HepG2 (cell line): ENCODE measurements at regions not wholly inside any gene's neighbourhood (a gene's known extent, or its start where the extent isn't known, plus 50 kb on each side); places are given as distances from the start of the nearest gene placed in this dataset.

Source experiments
- IRF9 ChIP-seq: sonication (generic); formaldehyde crosslinking; IDR thresholded peaks from 2 replicates; pipeline ENCODE4 v1.8.0; 2022; ENCODE audit warnings: missing genetic modification reagents, mild to moderate bottlenecking, borderline replicate concordance
- KDM6A ChIP-seq: IDR thresholded peaks from 2 replicates; pipeline ENCODE4 v1.6.1; 2016; ENCODE audit warnings: low read depth
- NFKBIZ ChIP-seq: IDR thresholded peaks from 2 replicates; pipeline ENCODE4 v1.6.1; 2018; ENCODE audit warnings: missing genetic modification reagents, missing compliant biosample characterization
- PATZ1 ChIP-seq: sonication (generic); formaldehyde crosslinking; IDR thresholded peaks from 2 replicates; pipeline ENCODE4 v1.4.0; 2020; ENCODE audit warnings: missing genetic modification reagents
- PAXIP1 ChIP-seq: sonication (generic); formaldehyde crosslinking; conservative IDR thresholded peaks from 2 replicates; pipeline ENCODE4 v1.4.0; 2020; ENCODE audit warnings: mild to moderate bottlenecking, missing genetic modification reagents, moderate library complexity
- SMAD9 ChIP-seq: sonication (generic); formaldehyde crosslinking; IDR thresholded peaks from 2 replicates; pipeline ENCODE4 v1.5.1; 2020; ENCODE audit warnings: mild to moderate bottlenecking, missing genetic modification reagents
- SNAI1 ChIP-seq: sonication (generic); formaldehyde crosslinking; IDR thresholded peaks from 2 replicates; pipeline ENCODE4 v1.5.0; 2020; ENCODE audit warnings: mild to moderate bottlenecking, missing genetic modification reagents, borderline replicate concordance
- STAG1 ChIP-seq: sonication (generic); formaldehyde crosslinking; IDR thresholded peaks from 2 replicates; pipeline ENCODE4 v1.4.0; 2020; ENCODE audit warnings: missing genetic modification reagents
- YY1 ChIP-seq: IDR thresholded peaks from 2 replicates; pipeline ENCODE4 v1.6.1; 2011; ENCODE audit warnings: low read length, low read depth, moderate library complexity, mild to moderate bottlenecking; ENCODE audit not compliant: insufficient read depth, insufficient replicate concordance
- ZSCAN22 ChIP-seq: sonication (generic); formaldehyde crosslinking; IDR thresholded peaks from 2 replicates; pipeline ENCODE4 v1.4.0; 2020; ENCODE audit warnings: mild to moderate bottlenecking, missing genetic modification reagents

GRCh38 chr17:49916854-49917515, 52.0 kb upstream of the DLX4 start (continued):
- no peak for TF ChIP-seq YY1
- TF ChIP-seq STAG1 (CRISPR knock-in tag) = no peak
- no peak for TF ChIP-seq PATZ1 (CRISPR knock-in tag)
- no peak for TF ChIP-seq SMAD9 (CRISPR knock-in tag)
- no peak for TF ChIP-seq ZSCAN22 (CRISPR knock-in tag)
- TF ChIP-seq NFKBIZ (CRISPR knock-in tag) = no peak
- no peak for TF ChIP-seq SNAI1
- no peak for TF ChIP-seq IRF9 (CRISPR knock-in tag)
- TF ChIP-seq KDM6A (CRISPR knock-in tag) = no peak
- TF ChIP-seq PAXIP1 (CRISPR knock-in tag) = no peak
